ENCODE measurements at regions not wholly inside any gene's neighbourhood (a gene's known extent, or its start where the extent isn't known, plus 50 kb on each side); places are given as distances from the start of the nearest gene placed in this dataset.
A peak's percentile ranks its signal among the peaks of the same experiment; 100 is the strongest.
"Not testable (repeated sequence)": the region's sequence is repeated elsewhere in the genome, so short reads cannot be mapped to it uniquely, and the experiment has no call there.

DNA sequence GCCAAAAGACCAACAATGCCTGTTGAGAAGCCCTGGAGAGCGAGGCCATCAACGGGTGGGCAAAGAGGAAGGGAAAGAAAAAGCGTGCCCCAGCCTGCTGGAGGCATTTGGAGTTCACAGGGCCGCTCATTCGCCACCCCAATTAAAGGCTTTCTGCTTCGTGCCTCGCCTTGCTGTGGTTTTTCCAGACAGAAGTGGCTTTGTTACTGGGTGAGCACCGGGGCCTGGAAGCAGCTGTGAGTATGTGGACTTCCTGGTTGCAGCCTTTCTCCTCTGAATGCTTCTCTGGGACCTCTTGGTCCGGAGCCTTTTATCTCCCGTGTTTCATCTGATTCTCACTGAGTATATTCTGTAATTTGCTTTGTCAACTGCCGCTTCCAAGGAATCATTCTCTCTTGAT, 118.1 kb upstream of the EGR2 start (continued):
- TF ChIP-seq, protein P1, sequence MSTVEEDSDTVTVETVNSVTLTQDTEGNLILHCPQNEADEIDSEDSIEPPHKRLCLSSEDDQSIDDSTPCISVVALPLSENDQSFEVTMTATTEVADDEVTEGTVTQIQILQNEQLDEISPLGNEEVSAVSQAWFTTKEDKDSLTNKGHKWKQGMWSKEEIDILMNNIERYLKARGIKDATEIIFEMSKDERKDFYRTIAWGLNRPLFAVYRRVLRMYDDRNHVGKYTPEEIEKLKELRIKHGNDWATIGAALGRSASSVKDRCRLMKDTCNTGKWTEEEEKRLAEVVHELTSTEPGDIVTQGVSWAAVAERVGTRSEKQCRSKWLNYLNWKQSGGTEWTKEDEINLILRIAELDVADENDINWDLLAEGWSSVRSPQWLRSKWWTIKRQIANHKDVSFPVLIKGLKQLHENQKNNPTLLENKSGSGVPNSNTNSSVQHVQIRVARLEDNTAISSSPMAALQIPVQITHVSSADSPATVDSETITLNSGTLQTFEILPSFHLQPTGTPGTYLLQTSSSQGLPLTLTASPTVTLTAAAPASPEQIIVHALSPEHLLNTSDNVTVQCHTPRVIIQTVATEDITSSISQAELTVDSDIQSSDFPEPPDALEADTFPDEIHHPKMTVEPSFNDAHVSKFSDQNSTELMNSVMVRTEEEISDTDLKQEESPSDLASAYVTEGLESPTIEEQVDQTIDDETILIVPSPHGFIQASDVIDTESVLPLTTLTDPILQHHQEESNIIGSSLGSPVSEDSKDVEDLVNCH (CRISPR knock-in tag; IDR thresholded peaks at IDR 0.05), result no peak
- TF ChIP-seq, protein P2, sequence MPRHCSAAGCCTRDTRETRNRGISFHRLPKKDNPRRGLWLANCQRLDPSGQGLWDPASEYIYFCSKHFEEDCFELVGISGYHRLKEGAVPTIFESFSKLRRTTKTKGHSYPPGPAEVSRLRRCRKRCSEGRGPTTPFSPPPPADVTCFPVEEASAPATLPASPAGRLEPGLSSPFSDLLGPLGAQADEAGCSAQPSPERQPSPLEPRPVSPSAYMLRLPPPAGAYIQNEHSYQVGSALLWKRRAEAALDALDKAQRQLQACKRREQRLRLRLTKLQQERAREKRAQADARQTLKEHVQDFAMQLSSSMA (CRISPR knock-in tag; IDR thresholded peaks at IDR 0.05), result no peak
- TF ChIP-seq ZNF44 (CRISPR knock-in tag; IDR thresholded peaks at IDR 0.05), result no peak

DNA sequence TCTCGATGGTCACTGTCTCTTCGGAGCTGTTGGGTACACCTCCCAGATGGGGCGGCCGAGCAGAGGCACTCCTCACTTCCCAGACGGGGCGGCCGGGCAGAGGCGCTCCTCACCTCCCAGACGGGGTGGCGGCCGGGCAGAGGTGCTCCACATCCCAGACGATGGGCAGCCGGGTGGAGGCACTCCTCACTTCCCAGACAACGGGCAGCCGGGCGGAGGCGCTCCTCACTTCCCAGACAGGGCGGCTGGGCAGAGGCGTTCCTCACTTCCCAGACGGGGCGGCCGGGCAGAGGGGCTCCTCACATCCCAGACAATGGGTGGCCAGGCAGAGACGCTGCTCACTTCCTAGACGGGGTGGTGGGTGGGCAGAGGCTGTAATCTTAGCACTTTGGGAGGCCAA, 112.6 kb upstream of the EGR2 start:
- H3K9me3 ChIP-seq (ENCODE audit: low read length); H3K4me2 ChIP-seq (ENCODE audit: low read depth, low read length); intact Hi-C loops (cut with micrococcal nuclease; ENCODE audit: unreplicated experiment); H3K4me3 ChIP-seq (replicated peaks in 1 of 3; ENCODE audit: insufficient read depth in 1 of 3, low read depth in 2 of 3, low read length in 3 of 3); DNase-seq (ENCODE audit: low spot score); H3K27me3 ChIP-seq (ENCODE audit: control insufficient read depth in 1 of 2, insufficient read depth in 2 of 2, low read length in 2 of 2); H4K20me1 ChIP-seq (ENCODE audit: insufficient read depth, low read length); POLR2A ChIA-PET; H3K79me2 ChIP-seq (ENCODE audit: insufficient read depth, low read length); H3K36me3 ChIP-seq (replicated peaks in 1 of 2; ENCODE audit: control insufficient read depth in 1 of 2, insufficient read depth in 2 of 2, low read length in 2 of 2); H3K9ac ChIP-seq (ENCODE audit: insufficient read depth, low read depth, low read length); H3K4me1 ChIP-seq (ENCODE audit: insufficient read depth, low read length); BruUV-seq (replicated peaks); CTCF ChIA-PET (ENCODE audit: low intra/inter-chr PET ratio, low total read pairs); in situ Hi-C loops (cut with HindIII; ENCODE audit: extremely low pct_ligation_motif_present, low pct_unique_long_range_greater_than_20kb); ATAC-seq; FAIRE-seq; H2AFZ ChIP-seq (ENCODE audit: low read length); H3K27ac ChIP-seq (ENCODE audit: extremely low read length, insufficient read depth, low read length): not testable (repeated sequence)
- WGBS (ENCODE audit: low lambda C conversion rate), result 75% methylated on average over 9 of the region's 24 CpGs

DNA sequence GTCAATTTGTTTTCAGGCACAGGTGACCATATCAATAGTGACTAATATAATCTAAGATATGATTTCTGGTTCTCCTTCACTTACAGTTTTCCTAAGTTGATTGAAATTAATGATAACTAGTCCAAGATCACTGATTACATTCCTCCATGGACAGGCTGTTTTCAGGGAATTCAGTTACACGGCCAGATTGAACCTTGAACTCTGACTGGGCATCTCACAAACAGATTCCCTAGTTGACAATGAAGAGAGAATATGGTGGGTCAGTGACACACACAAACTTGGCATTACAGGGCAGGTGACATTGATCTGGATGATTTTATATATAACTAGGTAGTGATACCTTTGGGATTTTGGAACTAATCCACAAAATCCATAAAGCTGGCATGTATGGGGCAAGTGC, 110.2 kb upstream of the EGR2 start:
- Histone ChIP-seq H3K36me3 (replicated peaks in 1 of 2; ENCODE audit: control insufficient read depth in 1 of 2, insufficient read depth in 2 of 2, low read length in 2 of 2) (no peaks in the 10 kb centered on the region), H3K27me3 (ENCODE audit: control insufficient read depth in 1 of 2, insufficient read depth in 2 of 2, low read length in 2 of 2) (no peaks in the 10 kb centered on the region), H3K79me2 (ENCODE audit: insufficient read depth, low read length) (no peaks in the 10 kb centered on the region), H3K4me2 (ENCODE audit: low read depth, low read length) (no peak overlapping the region), H4K20me1 (ENCODE audit: insufficient read depth, low read length) (no peaks in the 10 kb centered on the region), H3K9ac (ENCODE audit: insufficient read depth, low read depth, low read length) (no peak overlapping the region), H3K4me3 (replicated peaks in 1 of 3; ENCODE audit: insufficient read depth in 1 of 3, low read depth in 2 of 3, low read length in 3 of 3) (no peak overlapping the region), H3K27ac (ENCODE audit: extremely low read length, insufficient read depth, low read length) (no peak overlapping the region), H2AFZ (ENCODE audit: low read length) (no peak overlapping the region), H3K4me1 (ENCODE audit: insufficient read depth, low read length) (peaks cover 9% of the 10 kb centered on the region), H3K9me3 (ENCODE audit: low read length) (no peaks in the 10 kb centered on the region)
- in situ Hi-C loops (cut with HindIII; ENCODE audit: extremely low pct_ligation_motif_present, low pct_unique_long_range_greater_than_20kb), result no loop called here
- ChIA-PET POLR2A (no interaction called here), CTCF (ENCODE audit: low intra/inter-chr PET ratio, low total read pairs) (no interaction called here)
- intact Hi-C loops (cut with micrococcal nuclease; ENCODE audit: unreplicated experiment), result no loop called here
- ATAC-seq (peak; percentile 49; the same call in 1 of the 3 replicates), DNase-seq (ENCODE audit: low spot score) (peak; percentile 41), FAIRE-seq (no peak)
- BruUV-seq (replicated peaks), result no TSS peak
- WGBS (ENCODE audit: low lambda C conversion rate), result 0% methylated on average over 1 of the region's 1 CpG
- TF ChIP-seq GATAD2A (CRISPR knock-in tag; IDR thresholded peaks at IDR 0.05) (0 out of 2 replicates have a peak, but pooled peaks have one; percentile 11), SOX13 (IDR thresholded peaks at IDR 0.05) (no peak), SOX13 (CRISPR knock-in tag; conservative IDR thresholded peaks at IDR 0.05 in 1 of 2, IDR thresholded peaks at IDR 0.05 in 1 of 2) (no peak), HNF4A (CRISPR knock-in tag; IDR thresholded peaks at IDR 0.05) (peak; percentile 67), ZNF644 (CRISPR knock-in tag; IDR thresholded peaks at IDR 0.05; ENCODE audit: low read depth) (peak; percentile 83)
- TF ChIP-seq, protein P3, sequence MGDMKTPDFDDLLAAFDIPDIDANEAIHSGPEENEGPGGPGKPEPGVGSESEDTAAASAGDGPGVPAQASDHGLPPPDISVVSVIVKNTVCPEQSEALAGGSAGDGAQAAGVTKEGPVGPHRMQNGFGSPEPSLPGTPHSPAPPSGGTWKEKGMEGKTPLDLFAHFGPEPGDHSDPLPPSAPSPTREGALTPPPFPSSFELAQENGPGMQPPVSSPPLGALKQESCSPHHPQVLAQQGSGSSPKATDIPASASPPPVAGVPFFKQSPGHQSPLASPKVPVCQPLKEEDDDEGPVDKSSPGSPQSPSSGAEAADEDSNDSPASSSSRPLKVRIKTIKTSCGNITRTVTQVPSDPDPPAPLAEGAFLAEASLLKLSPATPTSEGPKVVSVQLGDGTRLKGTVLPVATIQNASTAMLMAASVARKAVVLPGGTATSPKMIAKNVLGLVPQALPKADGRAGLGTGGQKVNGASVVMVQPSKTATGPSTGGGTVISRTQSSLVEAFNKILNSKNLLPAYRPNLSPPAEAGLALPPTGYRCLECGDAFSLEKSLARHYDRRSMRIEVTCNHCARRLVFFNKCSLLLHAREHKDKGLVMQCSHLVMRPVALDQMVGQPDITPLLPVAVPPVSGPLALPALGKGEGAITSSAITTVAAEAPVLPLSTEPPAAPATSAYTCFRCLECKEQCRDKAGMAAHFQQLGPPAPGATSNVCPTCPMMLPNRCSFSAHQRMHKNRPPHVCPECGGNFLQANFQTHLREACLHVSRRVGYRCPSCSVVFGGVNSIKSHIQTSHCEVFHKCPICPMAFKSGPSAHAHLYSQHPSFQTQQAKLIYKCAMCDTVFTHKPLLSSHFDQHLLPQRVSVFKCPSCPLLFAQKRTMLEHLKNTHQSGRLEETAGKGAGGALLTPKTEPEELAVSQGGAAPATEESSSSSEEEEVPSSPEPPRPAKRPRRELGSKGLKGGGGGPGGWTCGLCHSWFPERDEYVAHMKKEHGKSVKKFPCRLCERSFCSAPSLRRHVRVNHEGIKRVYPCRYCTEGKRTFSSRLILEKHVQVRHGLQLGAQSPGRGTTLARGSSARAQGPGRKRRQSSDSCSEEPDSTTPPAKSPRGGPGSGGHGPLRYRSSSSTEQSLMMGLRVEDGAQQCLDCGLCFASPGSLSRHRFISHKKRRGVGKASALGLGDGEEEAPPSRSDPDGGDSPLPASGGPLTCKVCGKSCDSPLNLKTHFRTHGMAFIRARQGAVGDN (CRISPR knock-in tag; IDR thresholded peaks at IDR 0.05), result no peak
